ENCODE measurements at regions not wholly inside any gene's neighbourhood (a gene's known extent, or its start where the extent isn't known, plus 50 kb on each side); places are given as distances from the start of the nearest gene placed in this dataset.

DNA sequence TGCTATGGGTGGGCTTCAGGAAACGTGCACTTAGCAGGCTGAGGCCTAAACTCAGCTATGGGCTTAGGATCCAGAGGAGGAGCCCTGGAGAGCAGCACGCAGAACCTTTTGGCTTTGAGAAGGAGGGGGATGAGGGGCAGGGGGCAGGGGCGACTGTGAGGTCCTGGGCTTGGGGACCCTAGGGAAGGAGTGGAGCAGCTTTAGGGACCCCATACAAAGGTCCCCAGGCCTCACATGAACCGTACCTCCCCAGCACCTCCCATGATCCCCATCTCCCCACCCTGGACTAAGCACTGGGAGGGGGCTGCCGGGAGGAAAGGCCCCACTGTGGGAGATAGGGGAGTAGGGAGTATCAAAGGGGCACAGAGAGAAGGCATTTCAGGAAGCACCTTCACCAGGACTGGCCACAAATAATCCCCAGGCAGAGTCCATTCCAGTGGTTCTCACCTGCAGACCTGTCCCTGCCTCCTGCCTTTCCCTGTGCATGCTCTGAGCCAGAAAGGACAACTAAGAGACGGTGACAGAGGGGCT is 62.0 kb upstream of the KLF13 start:
- CTCF ChIA-PET, result interaction anchor here (0.7 to 3.1 kb wide), 4 partner anchors 19 to 224 kb away, joined by 3 to 8 read pairs (median 4); no protein-coding TSS in a partner anchor
- 79% methylated on average over 5 of the region's 6 CpGs for WGBS (ENCODE audit: missing lambda C conversion rate)
- peaks cover 24% of the 10 kb centered on the region for H3K4me1 ChIP-seq

GRCh38 chr15:31265090-31265870 is 61.4 kb upstream of the KLF13 start:
- H3K4me3 ChIP-seq, result no peak overlapping the region
- ChIA-PET POLR2A (interaction anchor here (0.6 kb wide), 1 partner anchor 51 kb away, joined by 3 read pairs; no protein-coding TSS in a partner anchor), CTCF (interaction anchor here (0.7 to 1.1 kb wide), 4 partner anchors 11 to 223 kb away, joined by 3 to 4 read pairs (median 4); no protein-coding TSS in a partner anchor)
- H3K4me2 ChIP-seq, result peak overlapping the region; percentile 15; the same call in 1 of the 3 replicates
- ATAC-seq, result no peak; a peak in 1 of 6 replicates
- no peak for TF ChIP-seq JUNB (IDR thresholded peaks at IDR 0.05)
- TF ChIP-seq RCOR1 (IDR thresholded peaks at IDR 0.05; ENCODE audit: low read depth, low read length), result no peak
- no peak for TF ChIP-seq MYC (IDR thresholded peaks at IDR 0.05; ENCODE audit: borderline replicate concordance, low read length)
- no peak for TF ChIP-seq EP300 (IDR thresholded peaks at IDR 0.05)
- TF ChIP-seq FOSL2 (IDR thresholded peaks at IDR 0.05), result no peak
- no peak for TF ChIP-seq FOSL2 (CRISPR knock-in tag; IDR thresholded peaks at IDR 0.05)
- TF ChIP-seq, protein P1, sequence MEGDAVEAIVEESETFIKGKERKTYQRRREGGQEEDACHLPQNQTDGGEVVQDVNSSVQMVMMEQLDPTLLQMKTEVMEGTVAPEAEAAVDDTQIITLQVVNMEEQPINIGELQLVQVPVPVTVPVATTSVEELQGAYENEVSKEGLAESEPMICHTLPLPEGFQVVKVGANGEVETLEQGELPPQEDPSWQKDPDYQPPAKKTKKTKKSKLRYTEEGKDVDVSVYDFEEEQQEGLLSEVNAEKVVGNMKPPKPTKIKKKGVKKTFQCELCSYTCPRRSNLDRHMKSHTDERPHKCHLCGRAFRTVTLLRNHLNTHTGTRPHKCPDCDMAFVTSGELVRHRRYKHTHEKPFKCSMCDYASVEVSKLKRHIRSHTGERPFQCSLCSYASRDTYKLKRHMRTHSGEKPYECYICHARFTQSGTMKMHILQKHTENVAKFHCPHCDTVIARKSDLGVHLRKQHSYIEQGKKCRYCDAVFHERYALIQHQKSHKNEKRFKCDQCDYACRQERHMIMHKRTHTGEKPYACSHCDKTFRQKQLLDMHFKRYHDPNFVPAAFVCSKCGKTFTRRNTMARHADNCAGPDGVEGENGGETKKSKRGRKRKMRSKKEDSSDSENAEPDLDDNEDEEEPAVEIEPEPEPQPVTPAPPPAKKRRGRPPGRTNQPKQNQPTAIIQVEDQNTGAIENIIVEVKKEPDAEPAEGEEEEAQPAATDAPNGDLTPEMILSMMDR (IDR thresholded peaks at IDR 0.05), result no peak
- no peak for TF ChIP-seq GATA3 (IDR thresholded peaks at IDR 0.05; ENCODE audit: borderline replicate concordance)
- TF ChIP-seq ZNF302 (CRISPR knock-in tag; IDR thresholded peaks at IDR 0.05), result no peak
- TF ChIP-seq RAD21 (conservative IDR thresholded peaks at IDR 0.05 in 1 of 2, IDR thresholded peaks at IDR 0.05 in 1 of 2), result no peak
- TF ChIP-seq RFX5 (IDR thresholded peaks at IDR 0.05), result no peak
- TF ChIP-seq EHF (CRISPR knock-in tag; IDR thresholded peaks at IDR 0.05), result no peak
- no peak for TF ChIP-seq HEYL (CRISPR knock-in tag; IDR thresholded peaks at IDR 0.05)
- no peak for TF ChIP-seq USF2 (IDR thresholded peaks at IDR 0.05)
- TF ChIP-seq CBX2 (IDR thresholded peaks at IDR 0.05; ENCODE audit: borderline replicate concordance, low read depth), result no peak
- TF ChIP-seq HOXB13 (CRISPR knock-in tag; IDR thresholded peaks at IDR 0.05; ENCODE audit: low read depth), result no peak
- TF ChIP-seq TP53 (CRISPR knock-in tag; IDR thresholded peaks at IDR 0.05), result no peak
- H3K27ac ChIP-seq, result peak overlapping the region in 1 of 2 experiments; percentile 40; a peak in 3 of 6 replicates
- 79% methylated on average over 19 of the region's 21 CpGs for WGBS (ENCODE audit: missing lambda C conversion rate)
- FAIRE-seq, result no peak
- H3K9me3 ChIP-seq, result no peaks in the 10 kb centered on the region
- no peak for DNase-seq (ENCODE audit: low read depth in 1 of 2, low spot score in 1 of 2)
- peaks cover 24% of the 10 kb centered on the region for H3K4me1 ChIP-seq

More for the DNA sequence above, 62.0 kb upstream of the KLF13 start:
- FAIRE-seq, result no peak
- no peak for DNase-seq (ENCODE audit: low read depth in 1 of 2, low spot score in 1 of 2)
- no peak for ATAC-seq
- no peaks in the 10 kb centered on the region for H3K9me3 ChIP-seq
- no peak overlapping the region for H3K4me2 ChIP-seq
- POLR2A ChIA-PET, result no interaction called here
- H3K27ac ChIP-seq, result peak overlapping the region in 1 of 2 experiments; percentile 62; a peak in 3 of 6 replicates
- TF ChIP-seq PBX3 (IDR thresholded peaks at IDR 0.05) (no peak), CHD2 (IDR thresholded peaks at IDR 0.05; ENCODE audit: low read length, partially characterized antibody) (no peak), NPAS2 (CRISPR knock-in tag; IDR thresholded peaks at IDR 0.05; ENCODE audit: borderline replicate concordance) (no peak)
- no peak overlapping the region for H3K4me3 ChIP-seq

All from A549 (cell line).